ENCODE measurements at regions not wholly inside any gene's neighbourhood (a gene's known extent, or its start where the extent isn't known, plus 50 kb on each side); places are given as distances from the start of the nearest gene placed in this dataset.

DNA sequence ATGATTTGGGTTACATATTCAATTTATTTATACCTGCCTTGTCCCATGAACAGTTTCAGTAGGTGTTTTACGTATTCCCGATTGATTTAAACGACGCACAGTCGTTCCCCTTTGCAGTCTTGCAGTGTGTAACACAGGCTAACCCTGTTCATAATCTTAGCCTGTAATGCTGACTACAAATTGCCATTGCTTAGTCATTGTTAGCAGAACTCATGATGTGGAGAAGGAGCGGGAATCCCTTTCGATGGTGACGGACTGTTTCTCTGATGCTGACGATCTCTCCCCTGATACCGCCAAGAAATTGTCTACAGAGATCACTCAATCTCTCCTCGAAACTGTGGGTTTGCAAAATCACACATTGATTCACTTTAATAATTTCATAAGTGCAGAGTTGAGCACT is 93.2 kb downstream of the MRPL36 start:
- Histone ChIP-seq H3K27ac (ENCODE audit: extremely low read length, insufficient read depth, low read length) (no peak overlapping the region), H3K9me3 (ENCODE audit: low read length) (no peaks in the 10 kb centered on the region), H3K9ac (ENCODE audit: insufficient read depth, low read depth, low read length) (no peak overlapping the region), H3K4me3 (replicated peaks in 1 of 3; ENCODE audit: insufficient read depth in 1 of 3, low read depth in 2 of 3, low read length in 3 of 3) (no peak overlapping the region), H3K36me3 (replicated peaks in 1 of 2; ENCODE audit: control insufficient read depth in 1 of 2, insufficient read depth in 2 of 2, low read length in 2 of 2) (no peaks in the 10 kb centered on the region), H3K79me2 (ENCODE audit: insufficient read depth, low read length) (no peaks in the 10 kb centered on the region), H3K4me2 (ENCODE audit: low read depth, low read length) (no peak overlapping the region), H2AFZ (ENCODE audit: low read length) (no peak overlapping the region), H3K27me3 (ENCODE audit: control insufficient read depth in 1 of 2, insufficient read depth in 2 of 2, low read length in 2 of 2) (peaks cover 11 to 61% of the 10 kb centered on the region in 2 experiments; a peak in 4 of 5 replicates), H4K20me1 (ENCODE audit: insufficient read depth, low read length) (no peaks in the 10 kb centered on the region), H3K4me1 (ENCODE audit: insufficient read depth, low read length) (no peaks in the 10 kb centered on the region)
- DNase-seq (ENCODE audit: low spot score) (no peak), ATAC-seq (no peak), FAIRE-seq (no peak)
- POLR2A ChIA-PET: no interaction called here
- TF ChIP-seq ZBTB25 (CRISPR knock-in tag; IDR thresholded peaks at IDR 0.05): no peak
- no peak for TF ChIP-seq ZNF383 (CRISPR knock-in tag; IDR thresholded peaks at IDR 0.05; ENCODE audit: borderline replicate concordance)
- CTCF ChIA-PET (ENCODE audit: low intra/inter-chr PET ratio, low total read pairs): no interaction called here
- intact Hi-C loops (cut with micrococcal nuclease; ENCODE audit: unreplicated experiment): no loop called here
- in situ Hi-C loops (cut with HindIII; ENCODE audit: extremely low pct_ligation_motif_present, low pct_unique_long_range_greater_than_20kb): no loop called here
- BruUV-seq (replicated peaks): no TSS peak
- 35% methylated on average over 11 of the region's 11 CpGs for WGBS (ENCODE audit: low lambda C conversion rate)

DNA sequence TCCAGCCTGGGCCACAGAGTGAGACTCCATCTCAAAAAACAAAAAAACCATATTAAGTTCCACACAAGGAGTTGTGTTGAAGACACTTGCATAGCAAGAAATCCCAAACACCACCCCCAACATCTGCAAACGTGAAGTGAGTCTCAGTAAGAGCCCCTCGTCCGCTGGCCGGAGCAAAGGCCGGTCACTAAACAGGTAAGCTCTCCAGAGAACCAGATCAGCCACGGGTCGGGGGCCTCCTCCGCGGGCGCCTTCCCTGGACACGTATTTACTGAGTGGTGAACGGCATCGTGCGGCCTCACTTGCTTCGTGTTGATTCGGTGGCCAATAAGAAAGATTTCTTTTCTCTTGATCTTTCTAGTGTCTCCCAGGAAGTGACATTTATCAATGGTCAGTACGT is 93.6 kb downstream of the MRPL36 start:
- FAIRE-seq: no peak
- POLR2A ChIA-PET: no interaction called here
- H3K4me1 ChIP-seq (ENCODE audit: insufficient read depth, low read length): no peaks in the 10 kb centered on the region
- TF ChIP-seq REST (IDR thresholded peaks at IDR 0.05; ENCODE audit: borderline replicate concordance in 1 of 2, low read depth in 1 of 2, low read length in 2 of 2) (no peak), ZBTB7B (CRISPR knock-in tag; IDR thresholded peaks at IDR 0.05) (no peak), ZKSCAN1 (IDR thresholded peaks at IDR 0.05; ENCODE audit: low read length) (no peak), ZBTB3 (CRISPR knock-in tag; IDR thresholded peaks at IDR 0.05; ENCODE audit: borderline replicate concordance, low read depth) (no peak), GLMP (CRISPR knock-in tag; IDR thresholded peaks at IDR 0.05; ENCODE audit: borderline replicate concordance) (no peak)
- TF ChIP-seq, protein P1, sequence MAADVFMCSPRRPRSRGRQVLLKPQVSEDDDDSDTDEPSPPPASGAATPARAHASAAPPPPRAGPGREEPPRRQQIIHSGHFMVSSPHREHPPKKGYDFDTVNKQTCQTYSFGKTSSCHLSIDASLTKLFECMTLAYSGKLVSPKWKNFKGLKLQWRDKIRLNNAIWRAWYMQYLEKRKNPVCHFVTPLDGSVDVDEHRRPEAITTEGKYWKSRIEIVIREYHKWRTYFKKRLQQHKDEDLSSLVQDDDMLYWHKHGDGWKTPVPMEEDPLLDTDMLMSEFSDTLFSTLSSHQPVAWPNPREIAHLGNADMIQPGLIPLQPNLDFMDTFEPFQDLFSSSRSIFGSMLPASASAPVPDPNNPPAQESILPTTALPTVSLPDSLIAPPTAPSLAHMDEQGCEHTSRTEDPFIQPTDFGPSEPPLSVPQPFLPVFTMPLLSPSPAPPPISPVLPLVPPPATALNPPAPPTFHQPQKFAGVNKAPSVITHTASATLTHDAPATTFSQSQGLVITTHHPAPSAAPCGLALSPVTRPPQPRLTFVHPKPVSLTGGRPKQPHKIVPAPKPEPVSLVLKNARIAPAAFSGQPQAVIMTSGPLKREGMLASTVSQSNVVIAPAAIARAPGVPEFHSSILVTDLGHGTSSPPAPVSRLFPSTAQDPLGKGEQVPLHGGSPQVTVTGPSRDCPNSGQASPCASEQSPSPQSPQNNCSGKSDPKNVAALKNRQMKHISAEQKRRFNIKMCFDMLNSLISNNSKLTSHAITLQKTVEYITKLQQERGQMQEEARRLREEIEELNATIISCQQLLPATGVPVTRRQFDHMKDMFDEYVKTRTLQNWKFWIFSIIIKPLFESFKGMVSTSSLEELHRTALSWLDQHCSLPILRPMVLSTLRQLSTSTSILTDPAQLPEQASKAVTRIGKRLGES (CRISPR knock-in tag; IDR thresholded peaks at IDR 0.05; ENCODE audit: borderline replicate concordance): no peak

More for the DNA sequence above, 93.6 kb downstream of the MRPL36 start:
- DNase-seq (ENCODE audit: low spot score) (no peak), ATAC-seq (no peak)
- no peaks in the 10 kb centered on the region for H4K20me1 ChIP-seq (ENCODE audit: insufficient read depth, low read length)
- H2AFZ ChIP-seq (ENCODE audit: low read length): no peak overlapping the region
- WGBS (ENCODE audit: low lambda C conversion rate): 44% methylated on average over 12 of the region's 17 CpGs
- H3K27ac ChIP-seq (ENCODE audit: extremely low read length, insufficient read depth, low read length): no peak overlapping the region
- H3K9me3 ChIP-seq (ENCODE audit: low read length): no peaks in the 10 kb centered on the region
- no TSS peak for BruUV-seq (replicated peaks)
- H3K36me3 ChIP-seq (replicated peaks in 1 of 2; ENCODE audit: control insufficient read depth in 1 of 2, insufficient read depth in 2 of 2, low read length in 2 of 2): no peaks in the 10 kb centered on the region
- H3K9ac ChIP-seq (ENCODE audit: insufficient read depth, low read depth, low read length): no peak overlapping the region
- in situ Hi-C loops (cut with HindIII; ENCODE audit: extremely low pct_ligation_motif_present, low pct_unique_long_range_greater_than_20kb): no loop called here
- H3K27me3 ChIP-seq (ENCODE audit: control insufficient read depth in 1 of 2, insufficient read depth in 2 of 2, low read length in 2 of 2): peaks cover 11 to 65% of the 10 kb centered on the region in 2 experiments; a peak in 4 of 5 replicates
- no peak overlapping the region for H3K4me3 ChIP-seq (replicated peaks in 1 of 3; ENCODE audit: insufficient read depth in 1 of 3, low read depth in 2 of 3, low read length in 3 of 3)
- H3K79me2 ChIP-seq (ENCODE audit: insufficient read depth, low read length): no peaks in the 10 kb centered on the region
- intact Hi-C loops (cut with micrococcal nuclease; ENCODE audit: unreplicated experiment): no loop called here
- no peak overlapping the region for H3K4me2 ChIP-seq (ENCODE audit: low read depth, low read length)
- CTCF ChIA-PET (ENCODE audit: low intra/inter-chr PET ratio, low total read pairs): no interaction called here

Measured in HepG2 (cell line).